Fibroblast of lung (primary cell): ENCODE measurements at regions not wholly inside any gene's neighbourhood (a gene's known extent, or its start where the extent isn't known, plus 50 kb on each side); places are given as distances from the start of the nearest gene placed in this dataset.

Experiments
- CTCF ChIP-seq, 2 donors: IDR thresholded peaks in 1 of 2; conservative IDR thresholded peaks in 1 of 2; 1 replicate in 1 of 2; 2 replicates in 1 of 2; pipeline ENCODE4 v1.5.1; 2011 to 2012; ENCODE audit warnings: low read length in 2 of 2, control low read depth in 1 of 2, inconsistent platforms in 1 of 2, low read depth in 1 of 2, mild to moderate bottlenecking in 1 of 2
- EZH2 ChIP-seq: IDR thresholded peaks from 2 replicates; pipeline ENCODE4 v1.5.1; 2012; ENCODE audit warnings: low read length, control low read depth, mild to moderate bottlenecking; ENCODE audit errors: missing control alignments

GRCh38 chrX:16033331-16033730, 90.0 kb upstream of the GRPR start:
- TF ChIP-seq CTCF (conservative IDR thresholded peaks at IDR 0.05 in 1 of 2, IDR thresholded peaks at IDR 0.05 in 1 of 2; ENCODE audit: low read depth in 1 of 2, low read length in 2 of 2) (no peak), EZH2 (no peak)
